HG02623 (cell line): ENCODE measurements at regions not wholly inside any gene's neighbourhood (a gene's known extent, or its start where the extent isn't known, plus 50 kb on each side); places are given as distances from the start of the nearest gene placed in this dataset.
A peak's percentile ranks its signal among the peaks of the same experiment; 100 is the strongest.
"Not testable (repeated sequence)": the region's sequence is repeated elsewhere in the genome, so short reads cannot be mapped to it uniquely, and the experiment has no call there.

Source experiments
- ATAC-seq: cut with Tn5 transposase; IDR thresholded peaks from one replicate; pipeline ENCODE4 v1.9.1; 2021; ENCODE audit warnings: moderate library complexity; ENCODE audit not compliant: unreplicated experiment

DNA sequence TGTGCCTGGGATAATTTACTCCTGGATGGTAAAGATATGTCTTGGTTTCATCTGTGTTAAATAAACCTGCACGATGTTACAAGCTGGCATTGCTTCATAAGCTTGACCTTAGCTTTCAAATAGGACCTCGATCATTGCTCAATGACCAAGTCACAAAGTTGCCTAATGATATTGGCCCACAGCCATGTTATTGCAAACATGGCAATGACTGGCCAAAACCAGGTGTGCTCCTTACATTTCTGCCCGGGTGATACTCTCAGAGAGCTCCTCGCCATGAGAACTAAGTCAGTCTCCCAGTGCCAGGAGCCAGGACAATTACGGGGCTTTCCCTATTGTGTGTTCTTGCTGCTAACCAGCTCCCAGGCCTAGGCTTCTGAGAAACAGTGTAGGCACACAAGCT, 72.5 kb upstream of the CYP1B1 start:
- no peak for ATAC-seq

- no peak for ATAC-seq
Observed at GRCh38 chr2:38147333-38148121, 71.6 kb upstream of the CYP1B1 start.

DNA sequence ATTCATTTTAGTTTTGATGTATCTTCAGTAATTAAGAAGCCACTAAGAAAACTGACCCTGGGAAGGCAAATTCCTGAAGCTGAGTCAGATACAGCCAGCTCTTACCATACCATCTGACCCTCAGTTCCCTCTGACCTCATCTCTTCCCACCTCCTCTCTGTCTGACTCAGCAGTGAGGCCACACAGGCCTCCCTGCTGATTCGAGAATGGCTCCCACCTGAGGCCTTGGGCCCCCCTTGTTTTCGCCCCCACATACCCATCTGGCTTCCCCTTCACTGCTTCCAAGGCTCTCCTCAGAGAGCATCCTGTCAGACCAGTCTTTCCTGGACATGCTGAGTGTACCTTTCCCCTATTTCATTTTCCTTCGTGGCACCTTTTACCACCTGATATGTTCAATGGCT, 71.0 kb upstream of the CYP1B1 start:
- ATAC-seq, result peak; percentile 86

- peak; percentile 72 for ATAC-seq
Observed at GRCh38 chr2:38146275-38146906, 70.4 kb upstream of the CYP1B1 start.

DNA sequence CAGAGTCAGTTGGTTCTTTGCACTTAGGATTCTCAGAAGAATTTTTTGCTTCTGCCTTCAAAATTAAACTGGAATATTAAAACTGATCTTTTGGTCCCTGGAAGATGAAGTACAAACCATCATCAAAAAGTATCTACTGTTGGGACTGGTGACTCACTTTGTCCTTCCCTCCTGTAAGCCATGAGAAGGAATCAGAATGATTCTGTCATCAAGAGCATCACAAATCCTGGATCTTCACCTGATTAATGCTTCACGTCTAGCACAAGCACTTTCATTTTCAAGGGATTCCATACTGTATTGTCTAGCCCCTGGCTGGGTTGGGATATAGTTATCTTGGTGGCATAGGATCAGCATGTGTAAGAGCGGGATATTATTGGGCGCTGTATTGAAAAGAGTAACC, 69.3 kb upstream of the CYP1B1 start:
- ATAC-seq, result no peak

GRCh38 chr2:38142627-38143026, 66.7 kb upstream of the CYP1B1 start:
- ATAC-seq, result no peak

GRCh38 chr2:38141501-38141900, 65.5 kb upstream of the CYP1B1 start:
- ATAC-seq, result no peak

GRCh38 chr2:38138996-38139395, 63.0 kb upstream of the CYP1B1 start:
- no peak for ATAC-seq

GRCh38 chr2:38138419-38138818, 62.5 kb upstream of the CYP1B1 start:
- no peak for ATAC-seq

GRCh38 chr2:38137958-38138357, 62.0 kb upstream of the CYP1B1 start:
- ATAC-seq, result not testable (repeated sequence)

- ATAC-seq, result no peak
Observed at GRCh38 chr2:38131676-38132075, 55.7 kb upstream of the CYP1B1 start.

DNA sequence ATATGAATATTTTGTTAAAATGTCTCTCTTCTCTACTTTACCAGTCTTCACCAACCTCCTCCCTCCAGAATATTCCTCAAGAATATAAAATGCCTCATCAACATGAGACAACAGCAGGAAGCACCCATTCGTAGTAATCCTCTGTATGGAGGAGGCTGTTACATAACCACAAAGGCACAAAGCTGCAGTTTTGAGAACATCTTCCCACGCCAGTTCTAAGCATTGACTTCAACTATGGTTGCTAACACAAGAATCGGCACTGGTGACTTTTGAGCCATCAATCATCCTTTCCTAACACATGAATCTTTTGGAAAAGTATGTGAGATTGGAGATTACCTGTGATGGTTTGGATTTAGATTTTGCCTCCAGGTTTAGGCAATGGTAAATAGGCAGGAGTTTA, 54.9 kb upstream of the CYP1B1 start:
- ATAC-seq, result no peak

DNA sequence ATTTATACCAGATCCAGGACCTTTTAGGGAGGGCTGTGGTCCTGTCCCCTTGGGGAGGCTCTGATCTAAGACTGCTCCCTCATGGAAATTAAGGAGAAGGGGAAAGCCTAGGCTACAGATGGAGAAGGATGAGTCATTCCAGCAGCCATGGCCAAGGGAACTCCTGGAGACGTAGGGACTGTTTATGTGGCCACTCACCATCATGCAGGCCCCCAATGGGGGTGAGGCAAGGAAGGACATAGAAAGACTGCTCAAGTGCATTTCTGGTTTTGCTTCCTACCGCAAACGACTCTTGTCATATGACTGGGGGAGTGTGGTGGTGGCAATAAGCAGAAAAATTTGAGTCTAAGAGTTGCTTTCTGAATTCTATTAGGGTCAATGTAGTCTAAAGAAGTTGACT, 54.0 kb upstream of the CYP1B1 start:
- peak; percentile 48 for ATAC-seq

DNA sequence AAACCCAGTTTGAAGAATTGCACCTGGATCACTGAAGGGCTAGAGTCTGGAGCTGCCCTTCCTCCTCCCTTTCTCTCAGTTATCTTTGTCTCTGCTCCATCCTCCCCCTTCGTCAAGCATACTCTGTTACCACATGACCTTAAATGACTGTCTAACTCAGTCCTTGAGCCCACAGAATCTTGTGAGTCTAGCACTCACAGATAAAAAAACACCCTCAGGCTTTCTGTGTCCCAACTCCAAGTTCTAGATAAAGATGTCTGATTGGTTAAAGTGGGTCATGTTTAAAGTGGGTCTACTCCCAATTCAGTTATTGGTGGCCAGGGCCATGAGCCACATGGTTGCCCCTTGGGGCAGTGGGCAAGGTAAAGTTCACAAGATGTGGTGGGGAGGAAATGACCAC, 53.5 kb upstream of the CYP1B1 start:
- no peak for ATAC-seq

GRCh38 chr2:38128653-38129052, 52.7 kb upstream of the CYP1B1 start:
- ATAC-seq, result peak; percentile 53

GRCh38 chr2:38127277-38127676, 51.3 kb upstream of the CYP1B1 start:
- ATAC-seq, result no peak

GRCh38 chr2:38125842-38126241, 49.9 kb upstream of the CYP1B1 start:
- ATAC-seq, result no peak
